GM19455 (cell line): ENCODE measurements at regions not wholly inside any gene's neighbourhood (a gene's known extent, or its start where the extent isn't known, plus 50 kb on each side); places are given as distances from the start of the nearest gene placed in this dataset.

Experiments
- ATAC-seq: cut with Tn5 transposase; IDR thresholded peaks from one replicate; pipeline ENCODE4 v1.9.1; 2021; ENCODE audit not compliant: unreplicated experiment

GRCh38 chr18:24875286-24875685, 414.8 kb downstream of the HRH4 start:
- ATAC-seq = no peak

GRCh38 chr18:24875777-24876176, 415.3 kb downstream of the HRH4 start:
- no peak for ATAC-seq

GRCh38 chr18:24876266-24876665, 415.8 kb downstream of the HRH4 start:
- no peak for ATAC-seq

- ATAC-seq = no peak
Measured at GRCh38 chr18:24877066-24877465, 416.6 kb downstream of the HRH4 start.

GRCh38 chr18:24877546-24877945, 417.1 kb downstream of the HRH4 start:
- no peak for ATAC-seq

GRCh38 chr18:24878289-24878688, 417.9 kb downstream of the HRH4 start:
- ATAC-seq = no peak

- ATAC-seq = no peak
Measured at GRCh38 chr18:24885276-24885675, 424.8 kb downstream of the HRH4 start.

- no peak for ATAC-seq
Measured at GRCh38 chr18:24894880-24895279, 434.4 kb downstream of the HRH4 start.

- ATAC-seq = no peak
Measured at GRCh38 chr18:24897461-24897860, 437.0 kb downstream of the HRH4 start.

- ATAC-seq = no peak
Measured at GRCh38 chr18:24910221-24910620, 441.7 kb downstream of the ZNF521 start.

- no peak for ATAC-seq
Measured at GRCh38 chr18:24913507-24914170, 438.3 kb downstream of the ZNF521 start.

GRCh38 chr18:24914171-24914525, 437.8 kb downstream of the ZNF521 start:
- no peak for ATAC-seq

GRCh38 chr18:24914685-24915084, 437.3 kb downstream of the ZNF521 start:
- ATAC-seq = no peak

GRCh38 chr18:24915547-24915946, 436.4 kb downstream of the ZNF521 start:
- ATAC-seq = no peak

- no peak for ATAC-seq
Measured at GRCh38 chr18:24917767-24918166, 434.2 kb downstream of the ZNF521 start.

GRCh38 chr18:24918257-24918656, 433.7 kb downstream of the ZNF521 start:
- no peak for ATAC-seq

GRCh38 chr18:24919181-24919797, 432.7 kb downstream of the ZNF521 start:
- no peak for ATAC-seq

GRCh38 chr18:24922491-24922890, 429.5 kb downstream of the ZNF521 start:
- no peak for ATAC-seq

- peak; percentile 85 for ATAC-seq
Measured at GRCh38 chr18:24923138-24923537, 428.8 kb downstream of the ZNF521 start.

- no peak for ATAC-seq
Measured at GRCh38 chr18:24924066-24924716, 427.8 kb downstream of the ZNF521 start.

GRCh38 chr18:24926649-24927048, 425.3 kb downstream of the ZNF521 start:
- ATAC-seq = no peak

GRCh38 chr18:24928301-24928878, 423.6 kb downstream of the ZNF521 start:
- ATAC-seq = no peak
